Stimulated activated CD8-positive, alpha-beta memory T cell treated with anti-CD3 and anti-CD28 coated beads, Interleukin-7, amount 100 ng/mL, for 1 hour (primary cell): ENCODE measurements at regions not wholly inside any gene's neighbourhood (a gene's known extent, or its start where the extent isn't known, plus 50 kb on each side); places are given as distances from the start of the nearest gene placed in this dataset.

Experiments
- DNase-seq, 2 donors: peaks; one replicate each; pipeline ENCODE4 v3.0.0-alpha.2; 2020; ENCODE audit warnings: low read depth in 2 of 2

GRCh38 chr15:59953392-59953883 lies 50.7 kb upstream of the FOXB1 start:
- DNase-seq: no peak

DNA sequence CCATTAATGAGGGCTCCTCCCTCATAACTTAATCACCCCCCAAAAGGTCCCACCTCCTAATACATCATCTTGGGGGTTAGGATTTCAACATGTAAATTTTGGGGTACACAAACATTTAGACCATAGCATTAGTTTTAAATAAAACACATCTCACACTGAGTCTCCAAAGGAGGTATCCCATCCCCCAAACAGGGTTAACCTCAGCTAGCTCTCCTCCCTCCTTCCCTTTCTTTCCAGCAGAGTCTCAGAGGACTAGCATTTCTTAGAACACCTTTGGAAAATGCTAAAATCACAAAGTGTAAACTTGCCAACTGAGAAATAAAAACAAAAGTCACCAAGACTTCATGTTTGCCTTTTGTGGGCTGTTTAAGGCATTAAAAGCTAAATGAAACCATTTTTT lies 51.2 kb upstream of the FOXB1 start:
- no peak for DNase-seq

GRCh38 chr15:59950603-59951388 lies 53.3 kb upstream of the FOXB1 start:
- DNase-seq: no peak

DNA sequence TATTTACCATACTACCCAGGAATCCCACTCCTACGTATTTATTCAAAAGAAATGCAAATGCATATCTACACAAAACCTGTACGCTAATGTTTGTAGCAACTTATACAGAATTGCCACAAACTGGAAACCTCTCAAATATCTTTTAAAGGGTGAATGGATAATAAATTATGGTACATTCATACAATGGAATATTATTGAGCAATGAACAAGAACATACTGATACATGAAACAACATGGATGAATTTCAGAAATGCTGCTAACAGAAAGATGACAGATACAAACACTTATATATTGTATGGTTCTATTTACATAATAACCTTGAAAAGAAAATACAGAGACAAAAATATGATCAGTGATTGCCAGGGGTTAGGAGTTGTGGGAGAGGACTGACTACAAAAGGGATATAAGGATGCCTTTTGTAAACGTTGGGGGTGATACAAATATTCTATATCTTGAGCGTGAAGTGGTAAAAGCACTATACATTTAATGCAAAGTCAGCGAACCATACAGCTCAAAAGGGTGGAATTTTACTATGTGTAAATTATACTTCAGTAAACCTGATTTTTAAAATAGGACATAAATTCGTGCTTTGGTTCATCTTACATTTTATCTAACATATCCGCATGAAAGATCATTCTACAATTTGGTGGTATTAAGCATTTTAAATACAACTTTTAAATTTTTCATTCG lies 55.0 kb upstream of the FOXB1 start:
- DNase-seq: no peak

DNA sequence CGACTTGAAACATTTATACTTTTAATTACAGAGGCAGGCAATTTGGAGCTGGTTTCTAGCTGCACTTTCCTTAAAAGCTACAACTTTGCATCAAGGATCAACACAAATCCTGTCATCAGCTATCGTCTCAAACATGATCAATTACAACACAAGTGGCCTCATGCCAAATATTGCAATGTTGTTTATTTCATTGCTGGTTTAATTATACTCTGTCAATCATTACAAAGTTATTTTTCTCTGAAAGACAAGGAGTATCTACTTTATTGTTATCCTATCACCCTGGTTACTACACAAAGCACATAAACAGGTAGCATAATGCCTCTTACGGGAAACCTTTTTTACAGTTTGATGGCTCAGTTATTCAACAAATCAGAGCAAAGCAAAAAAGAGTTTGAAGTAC lies 58.0 kb upstream of the FOXB1 start:
- DNase-seq: no peak

DNA sequence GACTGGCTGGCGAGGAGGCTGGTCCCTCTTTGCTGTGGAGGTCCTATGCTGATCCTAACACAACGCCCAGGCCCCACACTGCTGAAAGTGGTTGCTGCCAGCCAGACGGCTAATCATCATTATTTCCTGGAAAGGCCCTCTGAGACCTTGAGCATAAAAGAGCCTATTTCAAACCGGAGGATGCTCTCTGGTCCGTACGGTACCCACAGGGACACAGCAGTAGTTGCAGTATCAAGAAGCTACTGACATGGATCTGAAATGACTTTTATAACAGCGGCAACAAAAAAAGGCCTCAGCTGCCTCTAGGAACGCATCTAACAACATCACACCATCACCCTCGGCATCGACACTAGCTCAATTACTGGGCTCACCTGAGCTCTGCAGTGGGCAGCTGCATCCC lies 59.1 kb upstream of the FOXB1 start:
- no peak for DNase-seq

DNA sequence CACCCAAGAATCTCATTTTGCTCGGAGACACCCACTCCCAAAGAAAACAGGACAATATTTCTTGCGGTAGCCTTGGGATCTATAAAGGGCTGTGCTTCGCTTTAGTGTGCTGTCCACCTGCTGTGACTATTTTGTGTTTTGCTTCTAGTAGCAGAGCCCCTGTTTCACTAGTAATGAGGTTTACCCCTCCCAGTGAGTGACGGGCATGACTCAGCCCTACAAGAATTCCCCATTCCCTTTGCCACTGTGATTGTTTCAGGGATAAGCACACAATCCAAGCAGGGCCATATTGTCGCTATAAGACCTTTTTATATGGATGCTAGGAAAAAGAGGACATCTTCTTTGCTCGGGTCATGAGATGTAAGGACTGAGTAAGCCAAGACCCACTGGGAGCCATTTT lies 62.5 kb upstream of the FOXB1 start:
- no peak for DNase-seq

GRCh38 chr15:59940928-59941327 lies 63.2 kb upstream of the FOXB1 start:
- DNase-seq: no peak

GRCh38 chr15:59940456-59940855 lies 63.7 kb upstream of the FOXB1 start:
- no peak for DNase-seq

- DNase-seq: no peak
These were observed 67.4 kb upstream of the FOXB1 start for GRCh38 chr15:59936741-59937140.

DNA sequence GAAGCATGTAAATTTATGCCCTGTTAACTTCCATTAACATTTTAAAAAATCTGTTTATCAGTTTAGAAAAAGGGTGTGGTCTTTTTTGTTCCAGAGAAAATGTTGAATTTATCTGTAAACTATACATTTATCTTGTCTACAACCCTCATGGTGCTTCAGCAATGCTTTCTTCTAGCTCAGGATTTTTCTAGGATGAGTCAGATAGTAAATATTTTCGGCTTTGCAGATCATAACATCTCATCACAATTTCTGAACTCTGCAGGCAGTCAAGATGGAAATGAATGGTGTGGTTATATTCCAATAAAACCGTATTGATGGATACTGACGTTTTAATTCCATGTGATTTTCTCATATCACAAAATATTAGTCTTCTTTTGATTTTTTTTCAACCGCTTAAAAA lies 70.5 kb upstream of the FOXB1 start:
- no peak for DNase-seq

GRCh38 chr15:59931646-59932261 lies 72.4 kb upstream of the FOXB1 start:
- no peak for DNase-seq

DNA sequence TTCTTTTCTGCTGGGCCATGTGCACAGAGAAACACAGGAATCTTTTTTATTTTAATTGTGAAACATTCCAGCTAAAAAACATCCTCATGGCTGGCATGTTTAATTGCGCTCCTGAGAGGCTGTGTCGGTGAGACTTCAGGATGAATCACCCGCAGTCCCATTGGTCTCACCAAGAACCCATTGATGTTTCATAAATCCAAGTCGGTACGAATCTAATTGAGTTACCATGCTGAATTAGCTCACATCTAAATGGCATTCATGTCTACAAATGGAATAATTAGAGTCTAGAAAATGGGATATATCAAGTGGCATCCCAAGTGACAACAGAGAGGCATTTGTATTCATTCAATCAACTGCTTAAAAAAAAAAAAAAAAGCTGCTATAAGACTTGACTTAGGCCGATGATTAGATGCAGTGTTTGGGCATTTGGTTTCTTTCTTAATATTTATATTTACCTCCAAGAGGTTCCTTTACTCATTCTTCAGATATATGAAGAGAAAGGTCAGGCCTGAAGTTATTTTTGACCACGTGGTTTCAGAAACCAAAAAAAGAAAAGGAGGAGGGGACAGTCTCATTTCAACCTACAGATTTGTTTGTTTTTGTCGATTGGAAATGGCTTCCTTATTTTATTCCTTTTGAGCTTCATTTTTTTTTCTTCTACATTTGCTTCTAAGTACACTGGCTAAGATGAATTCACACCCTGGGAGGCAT lies 79.1 kb upstream of the FOXB1 start:
- DNase-seq: no peak

DNA sequence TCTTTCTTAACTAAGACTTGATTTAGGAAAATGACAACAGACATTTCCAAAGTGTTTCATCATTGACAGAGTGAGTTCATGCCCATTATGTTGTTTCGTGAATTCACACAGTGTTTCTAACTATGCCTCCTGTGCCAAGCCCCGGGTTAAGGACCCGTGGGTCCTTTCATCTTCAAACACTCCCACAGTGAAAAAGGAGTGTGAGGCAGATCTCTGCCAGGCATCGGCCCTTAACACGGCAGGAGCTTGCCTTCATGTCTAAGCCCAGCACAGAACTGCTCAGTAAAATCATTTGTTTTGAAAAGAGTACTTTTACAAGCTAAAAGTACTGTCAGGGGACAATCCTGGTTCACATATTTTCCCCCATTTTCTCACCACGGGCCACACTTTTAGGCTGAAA lies 80.0 kb upstream of the FOXB1 start:
- DNase-seq: no peak

DNA sequence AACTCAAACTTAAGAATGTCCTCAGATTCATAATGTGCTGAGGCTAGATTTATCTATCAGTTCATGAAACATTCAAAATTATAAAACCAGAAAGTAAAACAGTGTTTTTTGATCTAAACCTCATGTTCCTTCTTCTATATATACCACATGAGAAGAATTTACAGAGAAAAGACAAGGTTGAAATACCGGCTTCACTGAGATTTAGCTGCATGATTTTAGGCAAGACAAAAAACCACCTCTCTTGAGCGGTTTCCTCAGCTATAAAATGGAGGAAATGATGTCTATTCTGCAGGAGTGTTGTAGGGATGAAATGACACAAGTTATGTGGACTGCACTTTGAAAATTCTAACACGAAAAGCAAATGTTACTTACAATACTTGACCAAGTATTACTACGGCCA lies 80.6 kb upstream of the FOXB1 start:
- DNase-seq: no peak

DNA sequence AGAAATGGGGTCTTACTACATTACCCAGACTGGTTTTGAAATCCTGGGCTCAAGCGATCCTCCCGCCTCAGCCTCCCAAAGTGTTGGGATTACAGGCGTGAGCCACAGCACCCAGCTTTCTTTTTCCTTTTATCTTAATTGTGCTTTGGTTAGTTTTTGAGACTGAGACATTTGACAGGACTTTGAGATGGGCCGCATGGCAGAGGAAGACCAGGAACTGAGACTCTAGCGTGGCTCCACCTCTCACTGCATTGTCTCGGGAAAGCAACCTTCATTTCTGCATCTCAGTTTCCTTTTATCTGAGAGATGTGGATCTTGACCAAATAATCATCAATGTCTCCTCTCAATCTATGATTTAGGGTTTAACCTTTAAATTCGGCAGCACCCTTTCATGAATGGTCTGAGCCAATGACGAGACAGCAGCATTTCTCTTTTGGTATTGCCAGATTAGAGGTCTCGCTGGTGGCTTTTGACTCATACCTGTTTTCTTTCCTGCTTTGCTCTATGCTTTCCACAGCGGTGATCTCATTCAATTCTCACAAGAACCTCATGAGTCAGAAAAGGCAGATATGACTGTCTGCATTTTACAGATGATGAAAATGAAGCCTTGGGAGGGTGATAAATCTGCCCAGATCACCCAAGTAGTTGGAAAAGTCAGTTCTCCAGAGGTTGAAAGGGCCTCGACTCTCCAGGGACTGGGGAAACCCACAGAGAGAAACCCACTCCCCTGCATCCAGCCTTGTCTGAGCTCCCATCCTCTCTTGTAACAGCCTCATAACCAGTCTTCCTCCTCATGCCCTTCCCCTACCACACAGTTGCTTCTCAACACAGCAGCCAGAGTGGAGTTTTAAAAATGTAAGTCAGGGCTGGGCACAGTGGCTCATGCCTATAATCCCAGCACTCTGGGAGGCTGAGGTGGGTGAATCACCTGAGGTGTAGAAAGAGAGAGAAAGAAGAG lies 84.8 kb upstream of the FOXB1 start:
- no peak for DNase-seq

GRCh38 chr15:59917504-59918157 lies 86.5 kb upstream of the FOXB1 start:
- DNase-seq: peak; percentile 10 to 41

DNA sequence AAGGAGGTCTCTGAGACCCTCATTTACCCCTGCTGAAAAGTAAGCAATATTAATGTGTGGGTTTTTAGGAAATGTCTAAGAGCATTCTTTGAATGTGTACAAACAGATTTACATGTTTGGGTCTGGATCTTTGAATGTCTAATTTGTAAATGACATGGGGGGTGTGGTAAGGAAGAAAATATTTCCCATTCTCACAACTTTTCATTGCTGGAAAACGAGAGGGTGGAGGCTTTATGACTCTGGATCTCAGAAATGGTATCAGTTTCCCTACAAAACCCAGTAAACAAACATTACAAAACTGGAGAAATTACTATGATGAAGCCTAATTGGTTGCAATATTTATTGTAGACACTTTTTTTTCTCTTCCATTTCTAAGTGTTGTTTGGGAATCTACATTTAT lies 98.1 kb upstream of the FOXB1 start:
- no peak for DNase-seq

DNA sequence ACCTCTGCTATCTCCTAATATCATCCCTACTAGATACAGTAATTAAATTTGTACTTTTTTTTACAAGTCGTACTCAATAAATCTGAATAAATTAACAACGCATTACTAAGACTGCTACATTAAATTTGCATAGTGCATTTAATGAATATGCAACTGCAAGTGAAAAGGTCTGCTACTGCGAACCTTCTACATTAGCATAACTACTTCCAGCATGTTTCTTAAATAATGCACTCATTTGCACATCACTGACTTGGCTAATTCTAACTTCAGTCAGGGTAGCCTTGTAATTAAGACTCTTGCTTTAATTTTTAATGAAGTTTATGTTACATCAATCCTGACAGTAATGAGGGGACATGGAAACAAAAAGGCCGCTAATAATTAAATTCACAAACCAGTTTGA lies 98.9 kb upstream of the FOXB1 start:
- DNase-seq: no peak

DNA sequence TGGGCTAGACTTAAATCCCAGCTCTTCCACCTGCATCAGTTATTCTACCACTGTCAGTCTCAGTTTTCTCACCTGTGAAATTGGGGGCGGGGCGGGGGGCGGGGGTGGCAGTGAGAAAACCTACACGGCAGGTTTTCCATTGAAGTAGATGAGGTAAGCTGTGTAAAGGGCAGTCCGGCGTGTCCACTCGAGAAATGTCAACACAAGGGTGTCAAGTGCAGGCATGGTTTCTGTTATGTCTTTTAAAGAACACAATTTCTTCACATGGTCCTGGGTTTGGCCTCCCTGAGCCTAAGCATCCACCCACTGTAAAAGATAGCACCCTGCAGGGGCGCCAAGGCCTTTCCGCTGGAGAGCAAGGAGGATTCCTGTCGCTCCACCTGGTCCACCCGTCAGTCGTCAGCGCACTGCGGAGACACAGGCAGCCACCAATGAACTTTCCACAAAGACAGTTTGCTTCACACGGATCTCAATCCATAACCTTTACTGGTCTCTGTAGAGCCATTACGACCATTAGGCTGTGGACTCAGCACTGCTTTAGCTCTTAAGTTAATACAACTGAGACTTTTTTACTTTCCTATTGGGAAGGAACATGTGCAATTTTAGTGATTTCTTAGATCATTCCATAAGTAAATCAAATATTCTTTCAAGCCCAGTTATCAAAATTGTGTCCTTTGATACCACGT lies 99.5 kb upstream of the FOXB1 start:
- no peak for DNase-seq
